Stimulated activated CD8-positive, alpha-beta memory T cell treated with anti-CD3 and anti-CD28 coated beads, Interleukin-2, amount 100 ng/mL, for 48 hours (primary cell): ENCODE measurements at regions not wholly inside any gene's neighbourhood (a gene's known extent, or its start where the extent isn't known, plus 50 kb on each side); places are given as distances from the start of the nearest gene placed in this dataset.
"Not testable (repeated sequence)": the region's sequence is repeated elsewhere in the genome, so short reads cannot be mapped to it uniquely, and the experiment has no call there.

ENCODE experiments used
- DNase-seq, 2 donors: peaks; one replicate each; pipeline ENCODE4 v3.0.0-alpha.2; 2020; ENCODE audit warnings: low read depth in 2 of 2

DNA sequence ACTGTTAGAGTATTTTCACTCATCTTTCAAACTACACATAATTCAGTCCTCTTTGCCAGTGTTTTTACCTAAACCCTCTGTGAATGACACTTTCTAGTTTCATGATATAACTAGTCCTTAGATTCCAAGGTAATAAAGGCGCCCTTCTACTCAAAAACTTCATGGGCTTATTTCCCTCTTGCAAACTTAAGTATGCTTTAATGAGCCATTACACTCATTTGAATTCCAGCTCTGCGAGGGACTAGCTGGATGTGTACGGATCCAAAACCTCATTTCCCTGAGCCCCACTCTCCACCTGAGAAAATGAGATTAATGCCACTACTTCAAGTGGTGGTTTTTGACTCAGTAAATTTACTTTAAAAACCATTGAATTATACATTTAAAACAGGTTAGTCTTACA, 141.1 kb downstream of the NDUFA12 start:
- no peak for DNase-seq

DNA sequence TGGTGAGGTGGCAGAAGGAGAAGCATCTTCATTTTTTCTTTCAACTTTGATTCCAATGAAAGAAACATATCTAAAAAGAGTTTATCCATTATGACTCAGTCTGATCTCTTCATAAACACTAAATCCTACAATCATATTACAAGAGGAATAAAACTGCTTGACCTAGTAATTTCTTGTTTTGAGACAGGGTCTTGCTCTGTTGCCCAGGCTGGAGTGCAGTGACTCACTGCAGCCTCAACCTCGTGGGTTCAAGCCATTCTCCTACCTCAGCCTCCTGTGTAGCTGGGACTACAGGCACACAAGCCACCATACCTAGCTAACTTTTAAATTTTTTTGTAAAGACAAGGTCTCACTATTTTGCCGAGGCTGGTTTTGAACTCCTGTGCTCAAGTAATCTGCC, 147.2 kb downstream of the NDUFA12 start:
- DNase-seq: no peak

DNA sequence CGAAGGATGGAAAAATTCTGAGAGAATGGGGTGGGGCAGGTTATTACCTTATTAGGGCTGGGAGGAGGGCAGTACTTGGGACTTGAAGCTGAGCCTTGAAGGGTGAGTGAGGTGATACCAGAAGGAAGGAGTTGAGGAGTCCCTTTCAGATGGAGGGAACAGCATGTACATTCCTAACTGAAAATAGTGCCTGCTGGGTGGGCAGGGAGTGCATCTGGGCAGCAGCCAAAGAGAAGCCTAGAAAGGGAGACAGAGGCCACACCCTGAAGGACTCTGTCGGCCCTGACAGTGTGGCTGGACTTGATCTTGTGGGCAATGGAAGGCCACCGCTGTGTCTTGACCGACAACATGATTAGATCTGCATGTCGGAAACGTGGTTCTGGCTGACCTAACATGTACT, 147.6 kb downstream of the NDUFA12 start:
- DNase-seq: no peak

DNA sequence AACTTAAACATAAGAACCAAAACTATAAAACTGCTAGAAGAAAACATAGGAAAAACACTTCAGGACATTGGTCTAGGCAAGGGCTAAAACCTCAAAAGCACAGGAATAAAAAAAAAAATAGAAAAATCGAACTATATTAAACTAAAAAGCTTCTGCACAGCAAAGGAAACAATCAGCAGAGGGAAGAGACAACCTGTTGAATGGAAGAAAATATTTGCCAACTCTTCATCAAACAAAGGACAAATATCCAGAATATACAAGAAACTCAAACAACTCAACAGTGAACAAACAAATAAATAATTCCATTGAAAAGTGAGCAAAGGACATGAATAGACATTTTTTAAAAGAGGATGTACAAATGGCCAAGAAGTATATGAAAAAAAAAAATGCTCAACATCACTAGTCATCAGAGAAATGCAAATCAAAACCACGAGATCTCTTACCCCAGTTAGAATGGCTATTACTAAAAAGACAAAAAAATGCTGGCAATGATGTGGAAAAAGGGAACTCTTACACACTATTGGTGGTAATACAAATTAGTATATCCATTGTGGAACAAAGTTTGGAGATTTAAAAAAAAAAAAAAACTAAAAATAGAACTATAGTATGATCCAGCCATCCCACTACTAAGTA, 152.0 kb downstream of the NDUFA12 start:
- no peak for DNase-seq

DNA sequence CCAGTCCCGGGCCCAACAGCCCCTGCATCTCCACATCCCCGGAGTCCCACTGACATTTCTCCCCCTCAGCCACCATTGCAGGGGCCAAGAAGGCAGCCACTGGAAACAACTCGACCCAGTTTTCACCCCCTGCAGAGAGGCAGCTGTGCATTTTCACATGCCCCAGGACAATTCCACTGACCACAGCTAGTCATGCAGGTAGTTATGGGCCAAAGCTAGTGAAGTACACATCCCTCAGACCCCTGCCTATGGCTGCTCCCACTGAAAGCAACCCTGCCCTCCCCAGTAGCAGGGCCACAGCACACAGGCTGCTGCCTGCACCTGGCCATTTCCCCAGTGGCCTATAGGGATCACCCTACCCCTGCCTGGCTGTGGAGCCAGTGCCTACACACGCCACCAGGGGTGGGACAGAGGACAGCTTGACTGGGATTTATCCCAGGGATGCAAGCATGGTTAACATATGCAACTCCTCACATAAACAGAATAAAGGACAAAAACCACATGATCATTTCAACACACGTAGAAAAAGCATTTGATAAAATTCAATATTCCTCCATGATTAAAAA, 154.0 kb downstream of the NDUFA12 start:
- no peak for DNase-seq

DNA sequence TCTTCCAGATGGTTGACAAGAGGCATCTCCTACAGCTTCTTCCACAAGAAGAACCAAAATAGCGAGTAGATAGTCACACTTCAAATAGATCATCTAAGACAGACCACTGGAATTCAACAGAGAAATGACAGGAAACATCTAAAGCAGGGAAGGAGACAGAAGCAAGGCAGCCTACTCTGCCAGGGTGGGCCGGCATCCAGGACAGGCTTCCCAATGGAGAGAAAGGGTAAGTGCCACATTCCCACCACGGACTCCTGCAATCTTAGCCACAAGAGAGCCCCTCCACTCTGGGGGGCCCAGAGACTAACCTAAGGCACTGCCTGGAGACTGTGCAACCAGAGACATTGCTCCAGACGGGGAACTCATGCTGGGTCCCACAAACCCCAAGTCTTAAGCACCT, 154.5 kb downstream of the NDUFA12 start:
- no peak for DNase-seq

DNA sequence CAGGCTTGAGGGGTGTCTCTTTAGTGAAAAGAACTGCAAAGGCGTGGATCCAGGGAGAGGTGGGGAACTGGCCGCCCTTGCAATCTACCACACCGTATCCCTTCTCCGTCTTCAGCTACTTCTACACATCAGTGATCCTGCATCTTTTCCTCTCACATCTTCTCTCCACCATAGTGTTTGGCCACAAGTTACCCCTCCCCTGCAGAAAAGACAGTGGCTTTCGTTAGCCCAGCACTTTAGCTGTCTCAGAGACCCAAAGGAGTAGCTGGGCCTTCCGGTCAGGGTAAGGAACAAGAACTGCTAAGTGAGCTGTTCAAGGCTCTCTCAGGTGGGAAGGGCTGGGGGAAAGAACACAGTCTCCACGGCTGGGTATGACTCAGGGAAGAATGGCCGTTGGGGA, 158.4 kb downstream of the NDUFA12 start:
- DNase-seq: no peak

DNA sequence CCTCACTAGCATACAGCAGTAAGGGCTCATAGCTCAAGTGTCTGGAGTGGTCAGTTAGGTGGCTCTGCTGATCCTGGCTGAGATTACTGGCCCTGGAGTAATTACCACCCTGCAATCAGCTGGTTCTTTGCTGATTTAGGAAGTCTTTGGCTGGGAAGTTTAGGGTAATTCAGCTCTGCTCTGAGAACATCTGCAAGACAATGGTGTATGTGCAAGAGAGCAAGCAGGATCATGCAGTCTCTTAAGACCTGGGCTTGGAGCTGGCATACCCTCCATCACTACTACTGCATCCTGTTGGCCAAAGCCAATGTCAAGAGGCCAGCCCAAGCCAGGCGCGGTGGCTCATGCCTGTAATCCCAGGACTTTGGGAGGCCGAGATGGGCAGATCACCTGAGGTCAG, 159.0 kb downstream of the NDUFA12 start:
- DNase-seq: no peak

DNA sequence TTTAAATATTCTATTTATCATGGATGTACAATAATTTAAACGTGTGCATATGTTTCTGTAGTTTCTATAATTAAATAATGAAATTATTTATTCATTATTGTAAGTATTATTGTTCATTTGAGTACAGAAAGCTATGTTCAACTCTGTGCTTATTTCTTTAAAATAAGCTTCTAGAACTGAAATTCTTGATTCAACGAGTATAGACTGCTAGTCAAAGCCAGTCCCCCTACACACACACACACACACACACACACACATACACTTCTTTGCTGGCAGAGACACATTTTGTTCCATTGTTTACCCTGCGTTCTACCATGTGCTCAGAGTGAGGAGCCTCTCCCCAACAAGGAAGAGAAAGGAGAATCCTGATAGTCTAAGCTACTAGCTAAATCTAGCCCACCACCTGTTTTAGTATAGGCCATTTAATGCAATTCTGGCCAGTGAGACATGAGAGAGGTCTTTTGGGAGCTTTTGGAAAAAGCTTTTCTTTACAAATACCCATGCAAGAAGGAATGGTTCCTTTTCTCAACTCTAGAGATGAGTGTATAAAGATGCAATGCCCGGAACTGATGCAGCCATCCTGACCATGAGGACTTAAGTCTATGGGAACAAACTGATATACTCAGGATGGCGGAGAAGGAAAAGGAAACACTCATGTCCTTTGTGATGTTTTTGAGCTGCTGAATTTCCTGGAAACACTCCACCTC, 161.4 kb downstream of the NDUFA12 start:
- DNase-seq: no peak

DNA sequence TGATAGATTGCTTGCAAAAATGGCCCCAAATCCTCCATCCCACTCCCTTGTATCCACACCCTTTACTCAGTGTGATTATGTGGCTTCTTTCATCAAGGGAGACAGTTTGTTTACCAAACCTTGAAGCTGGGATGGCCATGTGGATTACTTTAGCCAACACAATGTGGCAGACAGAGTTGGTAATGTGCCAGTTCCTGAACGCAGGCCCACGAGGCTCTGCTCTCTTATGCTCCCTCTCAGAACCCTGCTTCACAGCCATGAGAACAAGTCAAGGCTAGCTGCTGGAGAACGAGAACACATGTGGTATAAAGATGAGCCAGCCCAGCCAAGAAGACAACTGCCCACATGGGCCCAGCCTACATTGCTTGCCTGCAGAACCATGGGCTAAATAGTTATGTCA, 162.3 kb downstream of the NDUFA12 start:
- no peak for DNase-seq

DNA sequence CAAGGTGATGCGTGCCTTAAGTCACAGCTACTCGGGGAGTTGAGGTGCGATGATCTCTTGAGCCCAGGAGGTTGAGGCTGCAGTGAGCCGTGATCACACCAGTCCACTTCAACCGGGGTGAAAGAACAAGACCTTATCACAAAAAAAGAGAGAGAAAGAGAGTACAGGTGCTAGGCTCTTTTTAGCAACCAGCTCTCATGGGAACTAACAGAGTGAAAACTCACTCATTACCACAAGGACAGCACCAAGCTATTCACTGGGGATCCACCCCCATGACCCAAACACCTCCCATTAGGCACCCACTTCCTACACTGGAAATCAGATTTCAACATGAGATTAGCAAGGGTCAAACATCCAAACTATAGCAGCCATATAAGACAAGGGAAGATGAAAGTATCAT, 164.2 kb downstream of the NDUFA12 start:
- DNase-seq: no peak

DNA sequence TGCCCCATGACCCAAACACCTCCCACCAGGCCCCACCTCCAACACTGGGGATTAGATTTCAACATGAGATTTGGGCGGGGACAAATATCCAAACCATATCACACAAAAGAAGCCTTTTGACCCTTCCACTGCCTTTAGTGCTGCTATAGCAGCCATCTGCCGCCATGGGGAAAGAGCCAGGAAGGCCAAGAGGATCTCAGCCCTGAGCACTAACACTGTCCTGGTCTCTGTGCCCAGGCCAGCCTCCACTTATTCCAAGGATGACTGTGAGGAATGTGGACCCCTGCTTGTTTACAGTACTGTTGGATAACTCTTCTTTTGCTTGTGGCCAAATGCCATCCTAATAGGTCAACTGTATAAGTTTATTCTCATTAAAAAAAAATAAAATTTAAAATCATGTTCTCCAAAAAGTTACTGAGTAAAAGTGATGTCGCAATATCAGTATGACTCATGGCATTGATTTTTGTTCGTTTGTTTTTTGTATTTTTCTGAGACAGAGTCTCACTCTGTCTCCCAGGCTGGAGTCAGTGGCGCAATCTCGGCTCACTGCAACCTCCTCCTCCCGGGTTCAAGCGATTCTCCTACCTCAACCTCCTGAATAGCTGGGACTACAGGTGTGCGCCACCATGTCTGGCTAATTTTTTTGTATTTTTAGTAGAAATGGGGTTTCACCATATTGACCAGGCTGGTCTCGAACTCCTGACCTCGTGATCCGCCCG, 166.4 kb downstream of the NDUFA12 start:
- not testable (repeated sequence) for DNase-seq

DNA sequence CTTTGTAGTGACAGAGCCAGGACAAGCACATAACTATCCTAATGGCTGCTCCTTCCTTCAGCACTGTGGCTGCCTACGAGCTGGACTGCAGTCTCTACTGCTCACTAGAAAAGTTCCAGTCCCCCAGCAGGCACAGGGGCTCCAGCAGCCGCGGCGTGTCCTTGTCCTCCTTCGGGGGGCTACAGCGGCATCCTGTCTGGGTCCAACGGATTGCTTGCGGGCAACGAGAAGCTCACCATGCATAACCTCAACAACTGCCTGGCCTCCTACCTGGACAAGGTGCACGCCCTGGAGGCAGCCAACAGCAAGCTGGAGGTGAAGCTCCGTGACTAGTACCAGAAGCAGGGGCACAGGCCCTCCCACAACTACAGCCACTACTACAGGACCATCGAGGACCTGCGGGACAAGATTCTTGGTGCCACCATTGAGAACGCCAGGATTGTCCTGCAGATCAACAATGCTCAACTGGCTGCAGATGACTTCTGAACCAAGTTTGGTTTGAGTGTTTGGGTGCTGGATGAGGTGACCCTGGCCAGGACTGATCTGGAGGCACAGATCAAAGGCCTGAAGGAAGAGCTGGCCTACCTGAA, 169.4 kb downstream of the NDUFA12 start:
- DNase-seq: no peak

DNA sequence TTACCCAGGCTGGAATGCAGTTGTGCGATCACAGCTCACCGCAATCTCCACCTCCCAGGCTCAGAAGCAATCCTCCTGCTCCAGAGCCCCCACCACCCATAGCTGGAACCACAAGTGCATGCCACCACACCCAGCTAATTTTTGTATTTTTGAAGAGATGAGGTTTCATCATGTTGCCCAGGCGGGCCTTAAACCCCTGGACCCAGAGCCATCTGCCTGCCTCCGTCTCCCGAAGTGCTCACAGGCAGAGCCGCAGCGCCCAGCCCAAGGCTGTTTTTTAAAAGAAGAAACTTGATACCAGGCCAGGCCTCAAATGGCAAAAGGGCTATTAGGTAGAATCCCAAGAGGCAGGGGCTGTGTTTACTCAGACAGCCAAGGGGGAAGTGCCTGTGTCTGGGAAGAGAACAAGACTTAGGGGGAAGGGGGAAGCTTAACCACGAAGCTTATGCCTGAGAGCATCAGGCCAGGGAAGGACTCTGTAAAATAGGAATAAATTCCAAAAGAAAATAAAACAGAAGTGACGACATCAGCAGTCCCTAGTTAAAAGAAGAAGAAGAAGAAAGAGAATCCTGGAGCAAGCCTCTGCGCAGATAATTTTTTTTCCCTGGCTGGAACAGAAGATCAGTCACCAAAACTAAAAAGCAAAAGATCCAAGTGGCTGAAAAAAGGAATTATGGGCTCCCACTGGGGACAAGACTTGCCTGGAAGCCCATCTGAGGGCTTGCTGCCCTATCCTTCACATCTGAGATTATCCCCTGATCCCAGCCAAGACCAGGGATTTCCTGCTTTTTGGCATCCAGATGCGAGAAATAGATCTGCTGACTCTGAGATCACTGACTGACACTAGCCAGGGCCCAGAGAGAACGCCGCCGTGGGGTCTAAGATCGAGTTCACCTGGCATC, 170.5 kb downstream of the NDUFA12 start:
- DNase-seq: no peak

DNA sequence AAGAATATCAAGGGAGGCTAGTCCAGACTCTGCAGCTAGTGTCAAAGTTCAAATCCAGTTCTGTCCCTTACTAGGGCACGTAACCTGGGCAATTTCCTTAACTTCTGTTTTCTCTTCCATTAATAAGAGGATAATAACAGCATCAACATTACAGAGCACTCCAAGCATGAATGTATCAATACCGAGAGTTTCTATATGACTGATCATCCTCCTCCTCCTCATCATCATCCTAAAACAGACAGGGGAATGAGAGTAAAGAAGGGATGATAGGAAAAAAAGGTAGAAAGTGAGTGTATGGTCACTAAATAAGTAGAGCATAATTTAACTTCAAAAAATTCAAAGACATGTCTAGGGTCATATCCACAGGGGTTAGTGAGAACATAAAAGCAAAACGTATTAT, 171.4 kb downstream of the NDUFA12 start:
- no peak for DNase-seq

DNA sequence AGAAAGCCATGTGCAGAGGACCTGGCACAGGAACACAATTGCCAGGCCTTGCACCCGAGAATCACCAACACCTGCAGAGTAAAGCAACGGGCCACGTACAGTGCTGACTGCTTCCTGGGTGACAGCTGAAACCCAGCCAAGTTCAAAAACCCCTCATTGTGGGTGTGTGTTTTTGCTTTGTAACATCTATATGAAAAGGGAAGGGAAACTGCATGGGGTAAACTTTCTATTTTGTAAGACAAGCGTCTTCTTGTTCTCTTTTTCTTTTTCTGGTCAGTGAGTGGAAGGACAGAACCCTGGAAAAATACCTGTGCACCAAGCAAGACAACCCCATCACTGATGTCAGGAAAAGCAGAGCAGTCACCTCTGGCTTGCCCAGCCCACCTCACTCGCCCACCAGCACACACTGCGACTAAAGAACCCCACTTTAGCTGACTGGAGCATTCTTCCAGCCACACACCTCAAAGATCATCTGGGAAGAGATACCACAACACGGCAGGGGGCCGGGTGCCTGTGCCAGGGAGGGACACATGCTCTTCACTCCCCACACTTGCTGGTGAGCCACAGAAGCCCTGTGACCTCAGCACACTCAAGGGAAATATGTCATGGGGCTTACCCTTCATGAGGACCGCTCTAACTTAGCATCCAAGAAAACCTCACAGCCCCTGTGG, 172.3 kb downstream of the NDUFA12 start:
- peak; percentile 8 for DNase-seq

DNA sequence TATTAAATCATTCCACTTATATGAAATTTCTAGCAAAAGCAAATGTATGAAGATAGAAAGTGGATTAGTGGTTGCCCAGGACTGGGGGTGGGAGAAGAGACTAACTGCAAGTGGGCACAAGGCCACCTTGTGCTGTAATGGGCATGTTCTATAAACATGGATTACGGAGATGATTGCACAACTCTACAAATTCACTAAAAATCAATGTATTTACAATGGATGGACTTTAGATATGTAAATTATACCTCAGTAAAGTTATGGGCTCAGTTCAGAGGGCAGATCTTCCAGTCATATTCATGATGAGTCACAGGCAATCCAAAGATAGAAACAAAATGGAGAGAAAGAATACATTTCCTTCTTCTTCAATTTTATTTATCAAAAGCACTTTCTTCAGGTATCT, 173.9 kb downstream of the NDUFA12 start:
- no peak for DNase-seq

DNA sequence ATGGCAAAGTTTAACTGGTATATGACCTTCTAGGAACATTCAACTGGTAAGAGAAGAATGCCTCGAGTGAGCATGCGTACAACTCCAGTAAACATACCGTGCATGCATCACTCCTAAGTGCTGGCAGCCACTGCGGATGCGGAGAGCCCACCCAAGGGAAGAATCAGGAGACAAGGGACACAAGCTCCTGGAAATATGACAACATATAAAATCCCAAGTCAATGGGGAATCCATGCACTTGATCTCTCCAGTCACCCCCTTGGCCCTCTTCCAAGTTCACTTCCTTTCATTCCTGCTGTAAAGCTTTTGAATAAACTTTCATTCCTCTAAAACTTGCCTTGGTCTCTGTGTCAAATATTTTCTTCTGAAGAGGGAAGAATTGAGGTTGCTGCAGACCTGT, 168.7 kb upstream of the TMCC3 start:
- DNase-seq: no peak

DNA sequence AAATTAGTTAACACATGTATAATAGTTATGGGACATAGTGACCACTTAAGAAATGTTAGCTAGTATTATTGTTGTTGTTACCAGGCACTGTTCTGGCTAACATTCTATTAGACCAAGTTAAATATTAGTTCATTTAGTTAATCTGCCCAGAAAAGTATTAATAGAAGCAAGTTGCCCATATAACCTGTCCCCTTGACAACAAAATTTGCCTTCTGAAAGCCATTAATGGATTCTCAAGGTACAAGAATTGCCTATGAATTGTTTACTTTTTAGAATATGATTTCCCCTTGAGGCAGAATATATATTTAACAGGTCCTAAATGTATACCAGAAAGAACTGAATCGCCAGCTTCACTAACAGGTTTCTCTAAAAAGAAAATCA, 167.3 kb upstream of the TMCC3 start:
- DNase-seq: no peak

DNA sequence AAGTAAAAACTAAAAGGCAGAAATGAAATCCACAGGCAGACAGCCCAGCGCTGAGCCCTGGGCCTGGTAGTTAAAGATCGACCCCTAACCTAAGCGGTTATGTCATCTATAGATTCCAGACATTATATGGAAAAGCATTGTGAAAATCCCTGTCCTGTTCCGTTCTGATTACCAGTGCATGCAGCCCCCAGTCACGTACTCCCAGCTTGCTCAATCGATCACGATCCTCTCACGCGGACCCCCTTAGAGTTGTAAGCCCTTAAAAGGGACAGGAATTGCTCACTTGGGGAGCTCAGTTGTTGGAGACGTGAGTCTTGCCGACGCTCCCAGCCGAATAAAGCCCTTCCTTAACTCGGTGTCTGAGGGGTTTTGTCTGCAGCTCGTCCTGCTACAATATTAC, 166.8 kb upstream of the TMCC3 start:
- DNase-seq: not testable (repeated sequence)

DNA sequence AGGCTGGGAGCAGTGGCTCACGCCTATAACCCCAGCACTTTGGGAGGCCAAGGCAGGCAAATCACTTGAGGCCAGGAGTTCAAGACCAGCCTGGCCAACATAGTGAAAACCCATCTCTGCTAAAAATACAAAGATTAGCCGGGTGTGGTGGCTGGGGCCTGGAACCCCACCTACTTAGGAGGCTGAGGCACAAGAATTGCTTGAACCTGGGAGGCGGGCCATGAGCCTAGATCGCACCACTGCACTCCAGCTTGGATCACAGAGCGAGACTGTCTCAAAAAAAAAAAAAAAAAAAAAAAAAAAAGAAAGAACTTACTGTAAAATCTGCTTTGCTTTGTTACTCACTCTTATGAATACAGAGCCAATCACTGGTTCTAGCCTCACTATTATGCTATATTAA, 166.4 kb upstream of the TMCC3 start:
- DNase-seq: not testable (repeated sequence)
